GM12801 (cell line): ENCODE measurements at regions not wholly inside any gene's neighbourhood (a gene's known extent, or its start where the extent isn't known, plus 50 kb on each side); places are given as distances from the start of the nearest gene placed in this dataset.

Experiments
- TF ChIP-seq, protein P1 (sequence below): IDR thresholded peaks from one replicate; pipeline ENCODE4 v1.5.1; 2011; ENCODE audit warnings: control low read depth; ENCODE audit not compliant: insufficient read length; ENCODE audit errors: extremely low read depth

DNA sequence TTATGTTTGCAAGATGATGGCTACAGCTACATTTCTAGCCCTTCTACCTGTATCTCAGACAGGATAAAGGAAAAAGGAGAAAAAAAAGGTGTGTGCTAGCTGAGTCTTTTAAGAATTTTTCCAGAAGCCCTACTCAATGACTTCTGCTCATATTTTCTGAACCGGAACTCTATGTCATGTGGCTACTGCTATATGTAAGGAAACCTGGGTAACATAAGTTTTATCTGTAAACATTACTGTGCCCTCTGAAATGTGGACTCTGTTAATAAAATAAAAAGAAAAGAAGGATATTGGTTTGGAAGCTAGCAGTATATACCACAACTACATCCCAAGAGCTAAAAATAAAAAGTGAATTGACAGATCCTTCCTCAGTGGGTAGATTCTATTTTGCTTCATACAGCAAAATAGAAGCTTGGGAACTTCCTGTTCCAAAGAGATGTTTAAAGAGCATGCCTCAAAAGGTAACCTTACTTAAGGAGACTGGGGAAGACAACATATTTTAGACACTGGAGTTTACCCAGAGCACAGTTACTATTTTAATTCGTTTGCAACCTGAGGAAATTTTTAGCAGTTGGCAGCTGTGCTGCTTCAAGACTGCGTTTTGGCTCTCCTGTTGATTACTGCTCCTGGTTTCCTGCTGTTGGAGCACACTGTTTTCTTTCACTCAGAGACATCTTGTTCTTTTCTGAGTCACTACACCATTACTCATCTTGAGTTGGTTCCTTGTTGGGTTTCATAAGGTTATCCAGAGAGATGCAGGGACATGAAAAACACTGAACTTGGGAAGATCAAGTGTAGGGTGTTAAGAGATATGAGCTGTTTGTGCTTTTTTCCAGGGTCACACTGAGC is 280.7 kb downstream of the NFKBIZ start:
- TF ChIP-seq, protein P1, sequence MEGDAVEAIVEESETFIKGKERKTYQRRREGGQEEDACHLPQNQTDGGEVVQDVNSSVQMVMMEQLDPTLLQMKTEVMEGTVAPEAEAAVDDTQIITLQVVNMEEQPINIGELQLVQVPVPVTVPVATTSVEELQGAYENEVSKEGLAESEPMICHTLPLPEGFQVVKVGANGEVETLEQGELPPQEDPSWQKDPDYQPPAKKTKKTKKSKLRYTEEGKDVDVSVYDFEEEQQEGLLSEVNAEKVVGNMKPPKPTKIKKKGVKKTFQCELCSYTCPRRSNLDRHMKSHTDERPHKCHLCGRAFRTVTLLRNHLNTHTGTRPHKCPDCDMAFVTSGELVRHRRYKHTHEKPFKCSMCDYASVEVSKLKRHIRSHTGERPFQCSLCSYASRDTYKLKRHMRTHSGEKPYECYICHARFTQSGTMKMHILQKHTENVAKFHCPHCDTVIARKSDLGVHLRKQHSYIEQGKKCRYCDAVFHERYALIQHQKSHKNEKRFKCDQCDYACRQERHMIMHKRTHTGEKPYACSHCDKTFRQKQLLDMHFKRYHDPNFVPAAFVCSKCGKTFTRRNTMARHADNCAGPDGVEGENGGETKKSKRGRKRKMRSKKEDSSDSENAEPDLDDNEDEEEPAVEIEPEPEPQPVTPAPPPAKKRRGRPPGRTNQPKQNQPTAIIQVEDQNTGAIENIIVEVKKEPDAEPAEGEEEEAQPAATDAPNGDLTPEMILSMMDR = no peak

- TF ChIP-seq, protein P1 = no peak
Measured at GRCh38 chr3:102132370-102132769, 283.1 kb downstream of the NFKBIZ start.

GRCh38 chr3:102133376-102133775 is 284.1 kb downstream of the NFKBIZ start:
- TF ChIP-seq, protein P1 = no peak

- TF ChIP-seq, protein P1 = no peak
Measured at GRCh38 chr3:102135316-102135715, 286.0 kb downstream of the NFKBIZ start.

GRCh38 chr3:102136183-102136582 is 286.9 kb downstream of the NFKBIZ start:
- TF ChIP-seq, protein P1 = no peak

GRCh38 chr3:102140116-102140515 is 290.8 kb downstream of the NFKBIZ start:
- TF ChIP-seq, protein P1 = no peak

DNA sequence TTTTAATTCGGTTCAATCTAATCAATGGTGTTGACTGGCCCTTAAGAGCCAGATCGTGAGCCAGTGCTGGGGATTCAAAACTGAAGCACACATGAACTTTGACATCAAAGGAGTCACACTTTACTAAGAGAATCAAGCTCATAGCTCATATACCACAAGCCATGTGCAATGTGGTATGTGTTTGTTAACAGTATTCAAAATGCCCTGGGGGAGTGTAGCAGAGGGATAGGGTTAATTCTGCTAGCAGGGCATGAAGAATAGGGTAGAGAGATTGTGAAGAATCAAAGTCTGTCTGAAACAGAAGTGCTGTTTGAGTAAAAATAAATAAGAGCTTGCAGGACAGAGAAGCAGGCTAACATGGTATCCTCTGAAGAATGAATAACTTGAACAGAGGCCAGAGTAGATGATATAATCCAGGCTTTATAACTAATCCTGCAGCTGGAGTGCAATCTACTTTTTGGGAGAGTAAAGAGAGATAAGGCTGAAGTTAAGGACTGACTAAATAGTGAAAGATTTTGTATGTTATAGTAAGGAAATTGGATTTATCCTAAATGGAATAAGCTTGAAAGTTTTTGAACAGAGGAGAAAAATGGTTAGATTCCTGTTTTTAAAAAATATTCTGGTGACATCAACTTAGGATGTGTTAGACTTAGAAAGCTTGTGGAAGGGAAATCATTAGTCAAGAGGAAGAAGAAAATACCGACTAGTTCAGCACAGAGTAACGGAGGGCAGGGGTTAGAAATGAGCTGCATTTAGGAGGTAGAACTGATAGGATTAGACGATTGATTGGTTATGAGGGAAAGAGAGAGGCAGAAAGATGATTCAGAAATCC is 292.0 kb downstream of the NFKBIZ start:
- TF ChIP-seq, protein P1 = no peak
